GM21717 (cell line): ENCODE measurements at regions not wholly inside any gene's neighbourhood (a gene's known extent, or its start where the extent isn't known, plus 50 kb on each side); places are given as distances from the start of the nearest gene placed in this dataset.
"Not testable (repeated sequence)": the region's sequence is repeated elsewhere in the genome, so short reads cannot be mapped to it uniquely, and the experiment has no call there.

ENCODE experiments used
- ATAC-seq: cut with Tn5 transposase; IDR thresholded peaks from one replicate; pipeline ENCODE4 v1.9.1; 2021; ENCODE audit warnings: mild to moderate bottlenecking, moderate library complexity; ENCODE audit not compliant: unreplicated experiment

GRCh38 chr19:28076628-28077027 is 1136.3 kb downstream of the UQCRFS1 start:
- no peak for ATAC-seq

- ATAC-seq, result no peak
Observed at GRCh38 chr19:28075229-28075628, 1137.7 kb downstream of the UQCRFS1 start.

GRCh38 chr19:28074773-28075172 is 1138.2 kb downstream of the UQCRFS1 start:
- ATAC-seq, result no peak

- no peak for ATAC-seq
Observed at GRCh38 chr19:28067882-28068281, 1145.1 kb downstream of the UQCRFS1 start.

DNA sequence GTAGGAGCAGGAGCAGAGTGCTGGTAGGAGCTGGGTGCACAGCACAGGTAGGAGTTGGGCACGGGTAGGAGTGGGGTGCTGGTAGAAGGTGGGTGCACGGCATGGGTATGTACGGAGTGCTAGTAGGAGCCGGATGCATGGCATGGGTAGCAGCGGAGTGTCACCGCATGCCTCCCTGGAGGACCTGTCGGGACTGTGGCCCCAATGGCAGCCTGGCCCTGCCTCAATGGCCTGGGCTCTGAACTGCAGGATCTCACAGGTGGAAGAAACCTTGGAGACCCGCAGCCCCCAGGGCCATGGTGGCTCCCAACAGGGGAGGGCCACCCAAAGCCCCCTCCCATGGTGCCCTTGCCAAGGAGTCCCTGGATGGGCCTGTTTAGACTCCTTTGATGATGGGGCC is 1146.0 kb downstream of the UQCRFS1 start:
- ATAC-seq, result no peak

DNA sequence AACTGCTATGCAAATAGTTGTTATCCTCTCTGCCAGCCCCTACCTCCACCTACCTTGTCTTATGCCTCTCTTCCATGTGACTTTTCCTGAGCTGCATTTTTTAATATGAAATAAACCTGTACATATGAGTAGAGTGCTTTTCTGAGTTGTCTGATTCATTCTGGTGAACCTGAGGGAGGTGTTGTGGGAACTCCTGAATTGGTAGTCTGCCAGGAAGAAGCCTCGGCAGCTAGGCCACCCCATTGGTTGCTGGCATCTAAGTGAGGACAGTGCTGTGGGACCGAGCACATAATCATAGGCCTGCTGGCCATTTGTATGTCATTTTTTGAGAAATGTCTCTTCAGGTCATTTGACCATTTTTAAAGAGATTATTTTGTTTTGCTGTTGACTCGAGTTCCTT is 1146.8 kb downstream of the UQCRFS1 start:
- no peak for ATAC-seq

DNA sequence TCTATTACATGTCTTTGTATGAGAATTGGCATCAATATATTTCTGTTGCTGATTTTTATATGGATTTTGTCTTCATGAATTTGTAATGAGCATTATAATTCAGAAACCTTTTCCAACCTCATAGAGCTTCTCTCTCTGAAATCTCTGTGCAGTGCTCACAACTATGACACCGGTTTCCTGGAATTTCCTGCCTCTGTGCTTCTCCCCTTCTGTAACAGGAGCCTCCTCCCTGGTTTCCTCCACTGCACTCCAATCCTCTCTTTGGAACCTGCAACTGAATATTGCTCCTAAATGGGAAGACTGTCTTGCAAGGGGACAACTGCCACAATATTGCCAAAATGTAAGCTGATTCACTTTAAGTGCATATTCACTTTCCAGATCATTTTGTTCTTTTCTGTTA is 1147.9 kb downstream of the UQCRFS1 start:
- ATAC-seq, result no peak

DNA sequence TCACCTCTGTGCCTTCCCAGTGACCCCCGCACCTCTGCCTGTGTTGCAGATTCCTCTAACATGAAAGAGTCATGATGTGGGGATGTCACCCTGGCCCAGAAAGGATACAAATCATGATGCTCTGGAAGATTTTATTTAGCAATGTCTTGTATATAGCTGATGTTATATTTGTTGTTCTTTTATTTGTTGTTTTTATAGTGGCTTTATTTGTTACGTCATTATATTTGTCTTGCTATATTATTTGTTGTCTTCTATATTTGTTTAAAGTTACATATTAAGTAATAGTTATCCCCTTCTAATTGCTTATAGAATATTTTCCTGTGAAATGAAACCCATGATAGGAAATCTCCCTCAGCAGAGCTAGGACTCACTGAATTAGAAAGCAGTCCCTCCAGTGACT is 1149.2 kb downstream of the UQCRFS1 start:
- no peak for ATAC-seq

- ATAC-seq, result no peak
Observed at GRCh38 chr19:28061111-28061510, 1151.8 kb downstream of the UQCRFS1 start.

- ATAC-seq, result not testable (repeated sequence)
Observed at GRCh38 chr19:28057026-28057425, 1155.9 kb downstream of the UQCRFS1 start.

DNA sequence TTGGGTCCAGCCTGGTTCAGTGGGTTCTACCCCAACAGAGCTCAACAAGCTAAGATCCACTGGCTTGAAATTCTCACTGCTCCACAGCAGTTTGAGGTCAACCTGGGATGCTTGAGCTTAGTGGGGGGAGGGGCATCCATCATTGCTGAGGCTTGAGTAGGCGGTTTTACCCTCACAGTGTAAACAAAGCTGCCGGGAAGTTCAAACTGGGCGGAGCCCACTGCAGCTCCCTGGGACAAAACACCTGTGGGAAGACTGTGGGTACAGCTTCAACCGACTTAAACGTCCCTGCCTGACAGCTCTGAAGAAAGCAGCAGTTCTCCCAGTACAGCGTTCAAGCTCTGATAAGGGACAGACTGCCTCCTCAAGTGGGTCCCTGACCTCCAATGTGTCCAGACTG is 1161.9 kb downstream of the UQCRFS1 start:
- ATAC-seq, result no peak

GRCh38 chr19:28049875-28050274 is 1163.1 kb downstream of the UQCRFS1 start:
- ATAC-seq, result no peak

DNA sequence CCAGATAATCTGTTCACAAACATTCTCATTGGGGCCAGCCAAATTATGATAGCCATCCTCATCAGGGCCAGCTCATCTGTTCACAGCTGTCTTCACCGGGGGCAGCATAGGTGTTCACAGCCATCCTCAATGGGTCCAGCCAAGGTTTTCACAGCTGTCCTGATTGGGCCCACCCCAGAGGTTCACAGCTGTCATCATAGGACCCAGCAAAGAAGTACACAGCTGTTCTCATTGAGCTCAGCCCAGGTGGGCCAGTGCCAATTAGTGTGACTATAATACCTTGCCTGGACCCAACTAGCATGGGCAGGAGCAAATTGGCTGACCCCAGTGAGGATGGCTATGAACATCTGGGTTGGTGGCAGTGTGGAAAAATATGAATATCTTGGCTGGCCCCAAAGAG is 1166.0 kb downstream of the UQCRFS1 start:
- no peak for ATAC-seq

- ATAC-seq, result no peak
Observed at GRCh38 chr19:28045621-28046020, 1167.3 kb downstream of the UQCRFS1 start.

DNA sequence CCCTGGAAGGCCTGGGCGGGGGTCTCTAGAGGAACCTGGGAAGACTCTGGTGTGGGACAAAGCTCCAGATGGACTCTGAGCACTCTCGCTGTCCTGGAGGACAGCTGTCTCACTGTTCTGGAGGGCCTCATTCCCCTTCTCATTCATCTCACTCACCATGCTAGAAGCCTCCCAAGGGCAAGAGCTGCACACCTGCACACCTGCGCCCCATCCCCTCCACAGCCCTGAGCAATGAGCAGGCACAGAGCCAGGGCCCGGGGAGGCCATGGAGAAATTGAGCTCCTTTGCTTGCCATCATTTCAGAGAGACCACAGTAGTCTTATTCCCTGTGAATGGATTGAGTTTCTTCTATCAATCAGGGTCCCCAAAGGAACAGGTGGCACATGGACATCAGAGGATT is 1168.5 kb downstream of the UQCRFS1 start:
- no peak for ATAC-seq

GRCh38 chr19:28042516-28042915 is 1170.4 kb downstream of the UQCRFS1 start:
- ATAC-seq, result no peak

- ATAC-seq, result no peak
Observed at GRCh38 chr19:28039677-28040381, 1173.1 kb downstream of the UQCRFS1 start.

GRCh38 chr19:28037186-28037585 is 1175.8 kb downstream of the UQCRFS1 start:
- ATAC-seq, result no peak

DNA sequence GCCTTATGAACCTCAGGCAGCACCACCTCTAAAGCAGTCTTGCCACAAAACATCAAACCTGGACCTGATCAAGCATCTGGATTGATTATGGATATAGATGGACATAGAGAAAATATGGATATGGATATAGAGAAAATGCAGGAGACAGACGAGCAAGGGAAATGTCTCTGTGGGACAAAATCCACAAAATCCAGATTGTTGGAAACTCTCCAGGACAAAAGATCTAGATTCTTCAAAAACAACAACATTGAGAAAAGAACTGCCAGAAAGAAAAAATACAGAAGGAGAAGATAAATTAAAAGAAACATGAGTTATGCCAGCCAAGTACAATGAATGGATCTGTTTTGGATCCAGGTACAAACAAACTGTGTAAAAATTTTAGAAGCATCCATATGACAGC is 1176.5 kb downstream of the UQCRFS1 start:
- ATAC-seq, result no peak

GRCh38 chr19:28034936-28035335 is 1178.0 kb downstream of the UQCRFS1 start:
- ATAC-seq, result no peak

- ATAC-seq, result no peak
Observed at GRCh38 chr19:28028881-28029444, 1184.0 kb downstream of the UQCRFS1 start.

DNA sequence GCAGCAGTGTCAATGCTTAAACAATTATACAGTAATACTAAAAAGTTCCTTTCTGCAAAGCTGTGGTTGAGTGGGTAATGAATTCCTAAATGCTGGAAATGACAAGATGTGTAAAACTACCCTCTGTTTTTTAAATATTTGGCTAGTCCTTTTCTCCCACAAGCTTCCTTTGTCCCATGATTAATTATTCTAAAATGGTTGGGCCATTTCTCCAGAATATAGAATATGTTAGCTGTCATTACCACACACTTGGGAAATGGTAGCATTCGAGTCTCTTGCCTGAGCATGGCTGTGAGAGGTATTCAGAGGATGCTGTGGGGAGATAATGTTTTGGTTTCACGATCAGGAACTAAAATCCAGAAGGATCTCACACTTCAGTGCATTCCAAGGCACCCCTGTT is 1185.8 kb downstream of the UQCRFS1 start:
- no peak for ATAC-seq

GRCh38 chr19:28026636-28027035 is 1186.3 kb downstream of the UQCRFS1 start:
- no peak for ATAC-seq
